Vagina (tissue), 2 donors: ENCODE measurements at regions not wholly inside any gene's neighbourhood (a gene's known extent, or its start where the extent isn't known, plus 50 kb on each side); places are given as distances from the start of the nearest gene placed in this dataset.

Experiments
- DNase-seq, 2 donors: peaks; one replicate each; pipeline ENCODE4 v3.0.0-alpha.2; 2017; ENCODE audit errors: extremely low spot score in 2 of 2
- H3K27ac ChIP-seq: fragments of 200-600 bp; sonication (generic); one replicate; pipeline ENCODE4 v1.5.1; 2019
- H3K27me3 ChIP-seq: fragments of 200-600 bp; sonication (generic); one replicate; pipeline ENCODE4 v1.5.1; 2019
- H3K36me3 ChIP-seq, 2 donors: fragments of 200-600 bp; sonication (generic); one replicate each; pipeline ENCODE4 v1.5.1; 2017 to 2019
- H3K4me1 ChIP-seq: fragments of 200-600 bp; sonication (generic); one replicate; pipeline ENCODE4 v1.5.1; 2019
- H3K4me3 ChIP-seq, 2 donors: fragments of 200-600 bp; sonication (generic); 1 replicate in 1 of 2; 2 replicates in 1 of 2; pipeline ENCODE4 v1.5.1; 2016 to 2019
- H3K9me3 ChIP-seq: fragments of 200-600 bp; sonication (generic); one replicate; pipeline ENCODE4 v1.5.1; 2019
- POLR2A ChIP-seq, 2 donors: fragments of 450-650 bp; IDR thresholded peaks; one replicate each; pipeline ENCODE4 v1.6.1; 2017; ENCODE audit warnings: antibody characterized with exemption in 2 of 2, mild to moderate bottlenecking in 2 of 2, moderate library complexity in 2 of 2
- POLR2AphosphoS5 ChIP-seq, 2 donors: sonication (generic); formaldehyde crosslinking; IDR thresholded peaks; one replicate each; pipeline ENCODE4 v1.9.0; 2017; ENCODE audit warnings: antibody characterized with exemption in 2 of 2, mild to moderate bottlenecking in 2 of 2, low read depth in 1 of 2; ENCODE audit not compliant: insufficient read depth in 1 of 2
- intact Hi-C: fragments of 100-400 bp; cut with DNase I; formaldehyde crosslinking; loops from one replicate; pipeline ENCODE4 v1.15.1; 2023
- TF ChIP-seq, protein P1 (sequence below), 3 experiments: fragments of 450-650 bp in 2 of 3; fragments of 200-600 bp in 1 of 3; sonication (generic) in 1 of 3; IDR thresholded peaks; one replicate each; pipeline ENCODE4 v1.5.1; 2017 to 2019; ENCODE audit warnings: antibody characterized with exemption in 3 of 3, mild to moderate bottlenecking in 2 of 3, moderate library complexity in 2 of 3

DNA sequence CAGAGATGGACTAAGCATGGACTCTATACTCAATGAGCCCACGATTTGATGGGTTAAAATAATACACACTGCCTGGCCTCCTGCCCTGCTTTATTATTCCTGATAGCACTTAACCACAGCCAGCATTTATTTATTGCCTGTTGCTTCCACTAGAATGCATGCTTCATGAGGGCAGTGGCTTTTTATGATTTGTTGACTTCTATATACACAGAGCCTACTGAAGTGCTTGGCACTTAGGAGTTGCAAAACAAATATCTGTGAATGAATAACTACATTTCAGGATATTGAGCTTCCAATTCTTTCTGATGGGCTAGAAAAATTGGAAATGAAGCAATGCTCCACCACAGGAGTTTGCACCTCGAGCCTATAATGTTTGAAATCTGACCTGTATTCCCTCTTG lies 513.6 kb upstream of the ZMIZ1 start:
- no peaks in the 10 kb centered on the region for H3K9me3 ChIP-seq
- intact Hi-C loops, result no loop called here
- no peaks in the 10 kb centered on the region for H3K27me3 ChIP-seq
- peaks cover 28% of the 10 kb centered on the region for H3K4me1 ChIP-seq
- H3K27ac ChIP-seq, result no peak overlapping the region
- no peaks in the 10 kb centered on the region for H3K36me3 ChIP-seq
- TF ChIP-seq, protein P1, sequence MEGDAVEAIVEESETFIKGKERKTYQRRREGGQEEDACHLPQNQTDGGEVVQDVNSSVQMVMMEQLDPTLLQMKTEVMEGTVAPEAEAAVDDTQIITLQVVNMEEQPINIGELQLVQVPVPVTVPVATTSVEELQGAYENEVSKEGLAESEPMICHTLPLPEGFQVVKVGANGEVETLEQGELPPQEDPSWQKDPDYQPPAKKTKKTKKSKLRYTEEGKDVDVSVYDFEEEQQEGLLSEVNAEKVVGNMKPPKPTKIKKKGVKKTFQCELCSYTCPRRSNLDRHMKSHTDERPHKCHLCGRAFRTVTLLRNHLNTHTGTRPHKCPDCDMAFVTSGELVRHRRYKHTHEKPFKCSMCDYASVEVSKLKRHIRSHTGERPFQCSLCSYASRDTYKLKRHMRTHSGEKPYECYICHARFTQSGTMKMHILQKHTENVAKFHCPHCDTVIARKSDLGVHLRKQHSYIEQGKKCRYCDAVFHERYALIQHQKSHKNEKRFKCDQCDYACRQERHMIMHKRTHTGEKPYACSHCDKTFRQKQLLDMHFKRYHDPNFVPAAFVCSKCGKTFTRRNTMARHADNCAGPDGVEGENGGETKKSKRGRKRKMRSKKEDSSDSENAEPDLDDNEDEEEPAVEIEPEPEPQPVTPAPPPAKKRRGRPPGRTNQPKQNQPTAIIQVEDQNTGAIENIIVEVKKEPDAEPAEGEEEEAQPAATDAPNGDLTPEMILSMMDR (IDR thresholded peaks at IDR 0.05), result no peak
- no peak for TF ChIP-seq POLR2AphosphoS5 (IDR thresholded peaks at IDR 0.05; ENCODE audit: insufficient read depth in 1 of 2, low read depth in 1 of 2)
- no peak for TF ChIP-seq POLR2A (IDR thresholded peaks at IDR 0.05)
- no peak overlapping the region for H3K4me3 ChIP-seq
- DNase-seq, result no peak

DNA sequence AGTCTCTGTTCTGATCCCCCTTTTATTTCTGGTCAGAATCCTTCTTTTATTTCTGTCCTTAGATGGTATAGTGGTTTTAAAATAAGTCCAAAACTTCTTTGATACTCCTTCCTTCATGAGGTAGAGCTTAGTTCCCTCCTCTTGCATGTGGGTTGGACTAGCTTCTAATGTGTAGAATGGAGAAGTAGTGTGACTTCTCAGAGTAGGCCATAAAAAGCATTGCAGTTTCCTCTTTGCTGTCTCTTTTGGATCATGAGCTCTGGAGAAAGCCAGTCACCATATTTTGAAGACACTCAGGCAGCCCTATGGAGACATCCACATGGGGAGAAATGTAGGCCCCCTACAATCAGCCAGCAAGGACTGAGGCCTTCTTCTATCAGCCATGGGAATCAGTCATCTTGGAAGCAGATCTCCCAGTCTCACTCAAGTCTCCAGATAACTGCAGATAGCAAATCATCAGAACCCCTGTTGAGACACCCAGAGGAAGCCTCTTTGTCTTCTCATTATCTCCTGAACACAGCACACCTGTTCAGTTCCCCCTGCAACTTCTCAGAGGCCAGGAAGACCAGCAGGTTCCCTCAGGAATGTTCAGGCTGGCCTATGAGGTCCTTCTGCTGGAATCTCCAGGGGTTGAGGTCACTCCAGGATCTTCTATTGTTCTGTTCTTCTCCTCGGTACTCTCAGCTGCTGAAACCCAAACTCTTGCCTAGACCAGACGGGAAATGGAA lies 511.9 kb upstream of the ZMIZ1 start:
- H3K4me3 ChIP-seq, result no peak overlapping the region
- no peak for DNase-seq
- peaks cover 11% of the 10 kb centered on the region for H3K4me1 ChIP-seq
- H3K27me3 ChIP-seq, result no peaks in the 10 kb centered on the region
- H3K36me3 ChIP-seq, result no peaks in the 10 kb centered on the region
- no peaks in the 10 kb centered on the region for H3K9me3 ChIP-seq
- H3K27ac ChIP-seq, result no peak overlapping the region
- TF ChIP-seq POLR2AphosphoS5 (IDR thresholded peaks at IDR 0.05; ENCODE audit: insufficient read depth in 1 of 2, low read depth in 1 of 2), result no peak
- TF ChIP-seq POLR2A (IDR thresholded peaks at IDR 0.05), result no peak
- TF ChIP-seq, protein P1 (IDR thresholded peaks at IDR 0.05), result no peak
- intact Hi-C loops, result no loop called here

DNA sequence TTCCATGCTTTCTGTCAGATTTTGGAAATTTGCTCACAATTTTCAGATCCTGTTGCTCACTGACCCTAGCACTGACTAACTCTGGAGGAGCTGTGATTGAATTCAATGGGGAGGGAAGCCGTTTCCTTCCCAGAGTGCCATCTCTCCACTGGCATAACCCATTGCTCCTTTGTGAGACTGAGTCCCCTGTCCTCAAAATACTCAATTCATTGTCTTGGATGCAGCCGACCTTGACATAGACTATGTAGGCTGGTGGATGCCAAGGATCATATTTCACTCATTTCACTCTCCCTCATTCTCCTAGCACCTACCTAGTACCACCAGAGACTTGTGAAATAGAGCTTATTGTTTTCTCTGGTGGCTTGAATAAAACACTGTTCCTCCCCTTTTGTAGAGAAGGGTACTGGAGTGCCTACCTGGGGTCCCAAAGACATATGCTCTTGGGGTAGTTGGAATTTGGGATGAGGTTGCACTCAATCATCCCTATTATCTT lies 511.3 kb upstream of the ZMIZ1 start:
- H3K9me3 ChIP-seq, result no peaks in the 10 kb centered on the region
- peaks cover 6% of the 10 kb centered on the region for H3K4me1 ChIP-seq
- no peaks in the 10 kb centered on the region for H3K27me3 ChIP-seq
- TF ChIP-seq POLR2AphosphoS5 (IDR thresholded peaks at IDR 0.05; ENCODE audit: insufficient read depth in 1 of 2, low read depth in 1 of 2) (no peak), POLR2A (IDR thresholded peaks at IDR 0.05) (no peak)
- H3K27ac ChIP-seq, result no peak overlapping the region
- no peak overlapping the region for H3K4me3 ChIP-seq
- intact Hi-C loops, result no loop called here
- no peaks in the 10 kb centered on the region for H3K36me3 ChIP-seq
- DNase-seq, result no peak

DNA sequence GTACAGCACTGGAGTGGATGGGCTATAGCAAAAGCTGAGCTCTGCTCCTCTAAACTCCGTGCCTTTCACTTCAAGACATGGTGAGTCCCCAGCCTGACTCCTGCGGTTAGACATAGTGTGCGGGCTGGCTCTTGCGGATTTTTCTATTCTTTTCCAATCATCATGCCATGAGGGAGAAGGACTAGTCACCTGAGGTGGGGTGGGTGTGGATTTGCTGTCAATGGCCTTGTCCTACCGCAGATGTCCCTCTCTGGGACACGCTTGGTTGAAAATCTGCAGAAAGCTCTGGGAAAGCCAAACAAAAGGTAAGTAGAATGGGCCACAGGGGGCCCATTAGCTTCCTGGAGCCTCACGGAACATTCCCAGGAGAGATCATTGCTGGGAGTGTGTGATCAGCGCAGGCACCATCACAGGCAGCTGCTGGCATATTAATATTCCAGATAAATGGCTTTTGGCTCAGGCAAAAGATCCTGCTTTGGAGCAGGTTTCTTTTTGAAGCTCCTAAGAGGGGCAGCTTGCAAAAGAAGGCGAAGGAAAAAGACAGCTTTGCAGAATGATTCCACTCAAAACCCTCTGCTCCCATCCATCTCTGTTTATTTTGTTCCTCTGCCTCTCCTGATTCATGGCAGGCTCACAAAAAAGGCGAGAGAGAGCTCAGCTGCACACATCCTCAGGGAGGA lies 509.0 kb upstream of the ZMIZ1 start:
- intact Hi-C loops, result no loop called here
- Histone ChIP-seq H3K36me3 (no peaks in the 10 kb centered on the region), H3K4me1 (peaks cover 17% of the 10 kb centered on the region), H3K4me3 (no peak overlapping the region), H3K27me3 (no peaks in the 10 kb centered on the region), H3K27ac (no peak overlapping the region), H3K9me3 (no peaks in the 10 kb centered on the region)
- TF ChIP-seq, protein P1 (IDR thresholded peaks at IDR 0.05), result no peak
- no peak for TF ChIP-seq POLR2A (IDR thresholded peaks at IDR 0.05)
- TF ChIP-seq POLR2AphosphoS5 (IDR thresholded peaks at IDR 0.05; ENCODE audit: insufficient read depth in 1 of 2, low read depth in 1 of 2), result no peak
- DNase-seq, result no peak

DNA sequence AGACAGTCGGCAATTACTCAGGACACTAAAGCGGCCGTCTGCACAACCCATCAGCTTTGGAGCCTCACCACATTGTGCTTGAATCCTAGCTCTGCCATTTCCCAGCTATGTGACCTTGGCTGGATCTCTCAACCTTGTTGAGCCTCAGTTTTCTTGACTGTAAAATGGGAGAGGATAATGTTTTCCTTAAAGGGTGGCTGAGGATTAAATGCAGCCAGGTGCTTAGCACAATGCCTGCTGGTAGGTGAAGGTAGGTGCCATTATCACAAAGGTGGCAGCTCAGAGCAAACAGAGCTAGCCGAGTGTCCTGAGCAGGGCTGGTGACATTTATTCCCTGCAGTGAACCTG lies 508.5 kb upstream of the ZMIZ1 start:
- intact Hi-C loops, result no loop called here
- no peak for DNase-seq
- peaks cover 17% of the 10 kb centered on the region for H3K4me1 ChIP-seq
- H3K4me3 ChIP-seq, result no peak overlapping the region
- no peaks in the 10 kb centered on the region for H3K36me3 ChIP-seq
- H3K27me3 ChIP-seq, result no peaks in the 10 kb centered on the region
- no peaks in the 10 kb centered on the region for H3K9me3 ChIP-seq
- TF ChIP-seq POLR2AphosphoS5 (IDR thresholded peaks at IDR 0.05; ENCODE audit: insufficient read depth in 1 of 2, low read depth in 1 of 2) (no peak), POLR2A (IDR thresholded peaks at IDR 0.05) (no peak)
- TF ChIP-seq, protein P1 (IDR thresholded peaks at IDR 0.05), result no peak
- H3K27ac ChIP-seq, result no peak overlapping the region
